GM23338 (cell line): ENCODE measurements at regions not wholly inside any gene's neighbourhood (a gene's known extent, or its start where the extent isn't known, plus 50 kb on each side); places are given as distances from the start of the nearest gene placed in this dataset.

Experiments
- ATAC-seq: fragments of 200-7000 bp; cut with Tn5 transposase; 3 replicates; pipeline ENCODE4 v1.9.1; 2020
- DNase-seq: peaks from one replicate; pipeline ENCODE4 v3.0.0-alpha.2; 2015; ENCODE audit warnings: low spot score
- H2AFZ ChIP-seq: fragments of 200-600 bp; sonication (generic); 2 replicates; pipeline ENCODE4 v1.8.0; 2016; ENCODE audit warnings: antibody characterized with exemption, mild to moderate bottlenecking, moderate library complexity
- H3F3A ChIP-seq: fragments of 200-600 bp; sonication (generic); replicated peaks from 2 replicates; pipeline ENCODE4 v1.8.0; 2017; ENCODE audit warnings: antibody characterized with exemption, mixed run types, low read depth
- H3K27ac ChIP-seq: fragments of 200-600 bp; sonication (generic); 2 replicates; pipeline ENCODE4 v1.6.1; 2016; ENCODE audit warnings: low read depth
- H3K27me3 ChIP-seq: fragments of 200-600 bp; sonication (generic); 2 replicates; pipeline ENCODE4 v1.8.0; 2016; ENCODE audit warnings: mild to moderate bottlenecking, mixed run types, moderate library complexity; ENCODE audit not compliant: insufficient read depth
- H3K36me3 ChIP-seq: fragments of 200-600 bp; sonication (generic); 2 replicates; pipeline ENCODE4 v1.8.0; 2016; ENCODE audit warnings: mild to moderate bottlenecking; ENCODE audit not compliant: insufficient read depth
- H3K4me1 ChIP-seq: fragments of 200-600 bp; sonication (generic); 2 replicates; pipeline ENCODE4 v1.8.0; 2016; ENCODE audit warnings: mild to moderate bottlenecking, moderate library complexity; ENCODE audit not compliant: insufficient read depth
- H3K4me2 ChIP-seq: fragments of 200-600 bp; sonication (generic); 2 replicates; pipeline ENCODE4 v1.7.1; 2017; ENCODE audit warnings: mixed run types
- H3K4me3 ChIP-seq: fragments of 200-600 bp; sonication (generic); 2 replicates; pipeline ENCODE4 v1.6.1; 2016; ENCODE audit warnings: mixed run types
- H3K79me2 ChIP-seq: fragments of 200-600 bp; sonication (generic); replicated peaks from 2 replicates; pipeline ENCODE4 v1.8.0; 2017; ENCODE audit warnings: mild to moderate bottlenecking; ENCODE audit not compliant: insufficient read depth
- H3K9me2 ChIP-seq: fragments of 200-600 bp; sonication (generic); 2 replicates; pipeline ENCODE4 v1.8.0; 2017; ENCODE audit not compliant: insufficient read depth
- H4K20me1 ChIP-seq: fragments of 200-600 bp; sonication (generic); replicated peaks from 2 replicates; pipeline ENCODE4 v1.8.0; 2017; ENCODE audit warnings: mild to moderate bottlenecking; ENCODE audit not compliant: insufficient read depth
- H3K27ac Mint-ChIP-seq: 2 replicates; pipeline ENCODE4 v1.8.0; 2020; ENCODE audit warnings: inconsistent platforms, mild to moderate bottlenecking, moderate library complexity, mixed read lengths
- H3K27me3 Mint-ChIP-seq: 3 replicates; pipeline ENCODE4 v1.8.0; 2022; ENCODE audit warnings: low read depth, mild to moderate bottlenecking, moderate library complexity, mixed read lengths, inconsistent platforms; ENCODE audit not compliant: insufficient read depth, poor library complexity
- H3K36me3 Mint-ChIP-seq: 3 replicates; pipeline ENCODE4 v1.8.0; 2021; ENCODE audit warnings: low read depth, mild to moderate bottlenecking, inconsistent platforms, moderate library complexity, mixed read lengths
- H3K4me1 Mint-ChIP-seq: 3 replicates; pipeline ENCODE4 v1.8.0; 2020; ENCODE audit warnings: mild to moderate bottlenecking, inconsistent platforms, mixed read lengths
- H3K4me3 Mint-ChIP-seq: 3 replicates; pipeline ENCODE4 v1.8.0; 2021; ENCODE audit warnings: moderate library complexity, mild to moderate bottlenecking, inconsistent platforms, mixed read lengths
- H3K9me3 Mint-ChIP-seq: 3 replicates; pipeline ENCODE4 v1.8.0; 2020; ENCODE audit warnings: moderate library complexity, mild to moderate bottlenecking, inconsistent platforms, mixed read lengths
- CREB1 ChIP-seq: fragments of 250-450 bp; sonication (Bioruptor Pico); IDR thresholded peaks from 2 replicates; pipeline ENCODE4 v1.5.0; 2020; ENCODE audit warnings: low read depth, mild to moderate bottlenecking, moderate library complexity
- EZH2 ChIP-seq: fragments of 200-600 bp; sonication (generic); IDR thresholded peaks from one replicate; pipeline ENCODE4 v1.8.0; 2017; ENCODE audit warnings: antibody characterized with exemption, mild to moderate bottlenecking, low read depth; ENCODE audit not compliant: unreplicated experiment
- JUNB ChIP-seq: IDR thresholded peaks from one replicate; pipeline ENCODE4 v1.6.1; 2016; ENCODE audit warnings: antibody characterized with exemption; ENCODE audit not compliant: unreplicated experiment
- NANOG ChIP-seq: IDR thresholded peaks from 2 replicates; pipeline ENCODE4 v1.6.1; 2016; ENCODE audit warnings: antibody characterized with exemption, borderline replicate concordance
- POLR2AphosphoS5 ChIP-seq: IDR thresholded peaks from 2 replicates; pipeline ENCODE4 v1.6.1; 2016; ENCODE audit warnings: antibody characterized with exemption, low read depth
- STAT1 ChIP-seq: IDR thresholded peaks from one replicate; pipeline ENCODE4 v1.6.1; 2016; ENCODE audit warnings: antibody characterized with exemption; ENCODE audit not compliant: unreplicated experiment
- ZNF331 ChIP-seq: fragments of 250-450 bp; sonication (Bioruptor Pico); IDR thresholded peaks from 2 replicates; pipeline ENCODE4 v1.5.0; 2020; ENCODE audit warnings: low read depth, mild to moderate bottlenecking, moderate library complexity
- TF ChIP-seq, protein P1 (sequence below): IDR thresholded peaks from 2 replicates; pipeline ENCODE4 v1.6.1; 2016; ENCODE audit warnings: antibody characterized with exemption
- TF ChIP-seq, protein P2 (sequence below): IDR thresholded peaks from one replicate; pipeline ENCODE4 v1.6.1; 2018; ENCODE audit warnings: antibody characterized with exemption; ENCODE audit not compliant: unreplicated experiment
- TF ChIP-seq, protein P3 (sequence below): fragments of 250-450 bp; sonication (Bioruptor Pico); IDR thresholded peaks from 2 replicates; pipeline ENCODE4 v1.5.0; 2020; ENCODE audit warnings: mild to moderate bottlenecking, moderate library complexity

- no peaks in the 10 kb centered on the region for H3K79me2 ChIP-seq
- H3K27ac ChIP-seq: no peak overlapping the region
- Mint-ChIP-seq H3K27ac (no peak overlapping the region), H3K9me3 (peaks cover 3% of the 10 kb centered on the region; the same call in 1 of the 3 replicates), H3K4me1 (no peaks in the 10 kb centered on the region), H3K4me3 (no peak overlapping the region), H3K27me3 (no peaks in the 10 kb centered on the region), H3K36me3 (no peaks in the 10 kb centered on the region)
- no peak overlapping the region; the same call in 1 of the 2 replicates for H2AFZ ChIP-seq
- no peaks in the 10 kb centered on the region for H3K36me3 ChIP-seq
- H3F3A ChIP-seq: no peaks in the 10 kb centered on the region
- no peak overlapping the region for H3K4me2 ChIP-seq
- H3K9me2 ChIP-seq: no peaks in the 10 kb centered on the region
- H3K4me3 ChIP-seq: no peak overlapping the region
- ATAC-seq: no peak
- H3K4me1 ChIP-seq: no peaks in the 10 kb centered on the region
- no peak for DNase-seq
- TF ChIP-seq ZNF331 (CRISPR knock-in tag) (no peak), POLR2AphosphoS5 (no peak)
- H4K20me1 ChIP-seq: no peaks in the 10 kb centered on the region
- H3K27me3 ChIP-seq: no peaks in the 10 kb centered on the region
Measured at GRCh38 chr5:89003563-89004036, 120.6 kb upstream of the MEF2C start.

GRCh38 chr5:88999853-89000252 is 116.9 kb upstream of the MEF2C start:
- peaks cover 2% of the 10 kb centered on the region; the same call in 2 of the 3 replicates for H3K4me1 Mint-ChIP-seq
- Histone ChIP-seq H3K27ac (no peak overlapping the region), H3K79me2 (no peaks in the 10 kb centered on the region), H3K4me3 (no peak overlapping the region), H2AFZ (no peak overlapping the region), H3K36me3 (no peaks in the 10 kb centered on the region), H3K9me2 (no peaks in the 10 kb centered on the region), H3K4me1 (no peaks in the 10 kb centered on the region), H4K20me1 (no peaks in the 10 kb centered on the region), H3K27me3 (no peaks in the 10 kb centered on the region), H3K4me2 (no peak overlapping the region), H3F3A (no peaks in the 10 kb centered on the region)
- H3K27me3 Mint-ChIP-seq: no peaks in the 10 kb centered on the region
- no peak overlapping the region for H3K4me3 Mint-ChIP-seq
- peaks cover 3% of the 10 kb centered on the region; the same call in 1 of the 3 replicates for H3K9me3 Mint-ChIP-seq
- ATAC-seq (no peak), DNase-seq (no peak)
- no peaks in the 10 kb centered on the region for H3K36me3 Mint-ChIP-seq
- no peak overlapping the region for H3K27ac Mint-ChIP-seq
- TF ChIP-seq JUNB (no peak), CREB1 (CRISPR knock-in tag) (no peak), NANOG (no peak), EZH2 (no peak), STAT1 (no peak), POLR2AphosphoS5 (no peak), ZNF331 (CRISPR knock-in tag) (no peak)
- TF ChIP-seq, protein P1, sequence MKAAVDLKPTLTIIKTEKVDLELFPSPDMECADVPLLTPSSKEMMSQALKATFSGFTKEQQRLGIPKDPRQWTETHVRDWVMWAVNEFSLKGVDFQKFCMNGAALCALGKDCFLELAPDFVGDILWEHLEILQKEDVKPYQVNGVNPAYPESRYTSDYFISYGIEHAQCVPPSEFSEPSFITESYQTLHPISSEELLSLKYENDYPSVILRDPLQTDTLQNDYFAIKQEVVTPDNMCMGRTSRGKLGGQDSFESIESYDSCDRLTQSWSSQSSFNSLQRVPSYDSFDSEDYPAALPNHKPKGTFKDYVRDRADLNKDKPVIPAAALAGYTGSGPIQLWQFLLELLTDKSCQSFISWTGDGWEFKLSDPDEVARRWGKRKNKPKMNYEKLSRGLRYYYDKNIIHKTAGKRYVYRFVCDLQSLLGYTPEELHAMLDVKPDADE: no peak
- TF ChIP-seq, protein P2, sequence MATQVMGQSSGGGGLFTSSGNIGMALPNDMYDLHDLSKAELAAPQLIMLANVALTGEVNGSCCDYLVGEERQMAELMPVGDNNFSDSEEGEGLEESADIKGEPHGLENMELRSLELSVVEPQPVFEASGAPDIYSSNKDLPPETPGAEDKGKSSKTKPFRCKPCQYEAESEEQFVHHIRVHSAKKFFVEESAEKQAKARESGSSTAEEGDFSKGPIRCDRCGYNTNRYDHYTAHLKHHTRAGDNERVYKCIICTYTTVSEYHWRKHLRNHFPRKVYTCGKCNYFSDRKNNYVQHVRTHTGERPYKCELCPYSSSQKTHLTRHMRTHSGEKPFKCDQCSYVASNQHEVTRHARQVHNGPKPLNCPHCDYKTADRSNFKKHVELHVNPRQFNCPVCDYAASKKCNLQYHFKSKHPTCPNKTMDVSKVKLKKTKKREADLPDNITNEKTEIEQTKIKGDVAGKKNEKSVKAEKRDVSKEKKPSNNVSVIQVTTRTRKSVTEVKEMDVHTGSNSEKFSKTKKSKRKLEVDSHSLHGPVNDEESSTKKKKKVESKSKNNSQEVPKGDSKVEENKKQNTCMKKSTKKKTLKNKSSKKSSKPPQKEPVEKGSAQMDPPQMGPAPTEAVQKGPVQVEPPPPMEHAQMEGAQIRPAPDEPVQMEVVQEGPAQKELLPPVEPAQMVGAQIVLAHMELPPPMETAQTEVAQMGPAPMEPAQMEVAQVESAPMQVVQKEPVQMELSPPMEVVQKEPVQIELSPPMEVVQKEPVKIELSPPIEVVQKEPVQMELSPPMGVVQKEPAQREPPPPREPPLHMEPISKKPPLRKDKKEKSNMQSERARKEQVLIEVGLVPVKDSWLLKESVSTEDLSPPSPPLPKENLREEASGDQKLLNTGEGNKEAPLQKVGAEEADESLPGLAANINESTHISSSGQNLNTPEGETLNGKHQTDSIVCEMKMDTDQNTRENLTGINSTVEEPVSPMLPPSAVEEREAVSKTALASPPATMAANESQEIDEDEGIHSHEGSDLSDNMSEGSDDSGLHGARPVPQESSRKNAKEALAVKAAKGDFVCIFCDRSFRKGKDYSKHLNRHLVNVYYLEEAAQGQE: no peak
- TF ChIP-seq, protein P3, sequence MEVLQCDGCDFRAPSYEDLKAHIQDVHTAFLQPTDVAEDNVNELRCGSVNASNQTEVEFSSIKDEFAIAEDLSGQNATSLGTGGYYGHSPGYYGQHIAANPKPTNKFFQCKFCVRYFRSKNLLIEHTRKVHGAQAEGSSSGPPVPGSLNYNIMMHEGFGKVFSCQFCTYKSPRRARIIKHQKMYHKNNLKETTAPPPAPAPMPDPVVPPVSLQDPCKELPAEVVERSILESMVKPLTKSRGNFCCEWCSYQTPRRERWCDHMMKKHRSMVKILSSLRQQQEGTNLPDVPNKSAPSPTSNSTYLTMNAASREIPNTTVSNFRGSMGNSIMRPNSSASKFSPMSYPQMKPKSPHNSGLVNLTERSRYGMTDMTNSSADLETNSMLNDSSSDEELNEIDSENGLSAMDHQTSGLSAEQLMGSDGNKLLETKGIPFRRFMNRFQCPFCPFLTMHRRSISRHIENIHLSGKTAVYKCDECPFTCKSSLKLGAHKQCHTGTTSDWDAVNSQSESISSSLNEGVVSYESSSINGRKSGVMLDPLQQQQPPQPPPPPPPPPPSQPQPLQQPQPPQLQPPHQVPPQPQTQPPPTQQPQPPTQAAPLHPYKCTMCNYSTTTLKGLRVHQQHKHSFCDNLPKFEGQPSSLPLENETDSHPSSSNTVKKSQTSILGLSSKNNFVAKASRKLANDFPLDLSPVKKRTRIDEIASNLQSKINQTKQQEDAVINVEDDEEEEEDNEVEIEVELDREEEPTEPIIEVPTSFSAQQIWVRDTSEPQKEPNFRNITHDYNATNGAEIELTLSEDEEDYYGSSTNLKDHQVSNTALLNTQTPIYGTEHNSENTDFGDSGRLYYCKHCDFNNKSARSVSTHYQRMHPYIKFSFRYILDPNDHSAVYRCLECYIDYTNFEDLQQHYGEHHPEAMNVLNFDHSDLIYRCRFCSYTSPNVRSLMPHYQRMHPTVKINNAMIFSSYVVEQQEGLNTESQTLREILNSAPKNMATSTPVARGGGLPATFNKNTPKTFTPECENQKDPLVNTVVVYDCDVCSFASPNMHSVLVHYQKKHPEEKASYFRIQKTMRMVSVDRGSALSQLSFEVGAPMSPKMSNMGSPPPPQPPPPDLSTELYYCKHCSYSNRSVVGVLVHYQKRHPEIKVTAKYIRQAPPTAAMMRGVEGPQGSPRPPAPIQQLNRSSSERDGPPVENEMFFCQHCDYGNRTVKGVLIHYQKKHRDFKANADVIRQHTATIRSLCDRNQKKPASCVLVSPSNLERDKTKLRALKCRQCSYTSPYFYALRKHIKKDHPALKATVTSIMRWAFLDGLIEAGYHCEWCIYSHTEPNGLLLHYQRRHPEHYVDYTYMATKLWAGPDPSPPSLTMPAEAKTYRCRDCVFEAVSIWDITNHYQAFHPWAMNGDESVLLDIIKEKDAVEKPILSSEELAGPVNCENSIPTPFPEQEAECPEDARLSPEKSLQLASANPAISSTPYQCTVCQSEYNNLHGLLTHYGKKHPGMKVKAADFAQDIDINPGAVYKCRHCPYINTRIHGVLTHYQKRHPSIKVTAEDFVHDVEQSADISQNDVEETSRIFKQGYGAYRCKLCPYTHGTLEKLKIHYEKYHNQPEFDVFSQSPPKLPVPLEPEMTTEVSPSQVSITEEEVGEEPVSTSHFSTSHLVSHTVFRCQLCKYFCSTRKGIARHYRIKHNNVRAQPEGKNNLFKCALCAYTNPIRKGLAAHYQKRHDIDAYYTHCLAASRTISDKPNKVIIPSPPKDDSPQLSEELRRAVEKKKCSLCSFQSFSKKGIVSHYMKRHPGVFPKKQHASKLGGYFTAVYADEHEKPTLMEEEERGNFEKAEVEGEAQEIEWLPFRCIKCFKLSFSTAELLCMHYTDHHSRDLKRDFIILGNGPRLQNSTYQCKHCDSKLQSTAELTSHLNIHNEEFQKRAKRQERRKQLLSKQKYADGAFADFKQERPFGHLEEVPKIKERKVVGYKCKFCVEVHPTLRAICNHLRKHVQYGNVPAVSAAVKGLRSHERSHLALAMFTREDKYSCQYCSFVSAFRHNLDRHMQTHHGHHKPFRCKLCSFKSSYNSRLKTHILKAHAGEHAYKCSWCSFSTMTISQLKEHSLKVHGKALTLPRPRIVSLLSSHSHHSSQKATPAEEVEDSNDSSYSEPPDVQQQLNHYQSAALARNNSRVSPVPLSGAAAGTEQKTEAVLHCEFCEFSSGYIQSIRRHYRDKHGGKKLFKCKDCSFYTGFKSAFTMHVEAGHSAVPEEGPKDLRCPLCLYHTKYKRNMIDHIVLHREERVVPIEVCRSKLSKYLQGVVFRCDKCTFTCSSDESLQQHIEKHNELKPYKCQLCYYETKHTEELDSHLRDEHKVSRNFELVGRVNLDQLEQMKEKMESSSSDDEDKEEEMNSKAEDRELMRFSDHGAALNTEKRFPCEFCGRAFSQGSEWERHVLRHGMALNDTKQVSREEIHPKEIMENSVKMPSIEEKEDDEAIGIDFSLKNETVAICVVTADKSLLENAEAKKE (CRISPR knock-in tag): no peak
